Osteoblast (primary cell): ENCODE measurements at regions not wholly inside any gene's neighbourhood (a gene's known extent, or its start where the extent isn't known, plus 50 kb on each side); places are given as distances from the start of the nearest gene placed in this dataset.

Source experiments
- DNase-seq: peaks from one replicate; pipeline ENCODE4 v3.0.0; 2011; ENCODE audit warnings: low spot score, mixed read lengths; ENCODE audit not compliant: insufficient read length; ENCODE audit errors: missing footprints
- H2AFZ ChIP-seq: 2 replicates; pipeline ENCODE4 v1.6.0; 2011; ENCODE audit warnings: mild to moderate bottlenecking, low read length
- H3K27ac ChIP-seq: 2 replicates; pipeline ENCODE4 v1.5.1; 2011; ENCODE audit warnings: mild to moderate bottlenecking, low read depth, low read length, moderate library complexity
- H3K27me3 ChIP-seq: 2 replicates; pipeline ENCODE4 v1.6.0; 2012; ENCODE audit warnings: mild to moderate bottlenecking, control low read depth, inconsistent platforms, low read length, moderate library complexity; ENCODE audit not compliant: insufficient read depth
- H3K36me3 ChIP-seq: 2 replicates; pipeline ENCODE4 v1.5.1; 2011; ENCODE audit warnings: mild to moderate bottlenecking, low read length, control low read depth, moderate library complexity; ENCODE audit not compliant: insufficient read depth
- H3K4me1 ChIP-seq: 2 replicates; pipeline ENCODE4 v1.5.1; 2011; ENCODE audit warnings: mild to moderate bottlenecking, low read length, control low read depth, moderate library complexity; ENCODE audit not compliant: insufficient read depth
- H3K4me2 ChIP-seq: 2 replicates; pipeline ENCODE4 v1.6.0; 2011; ENCODE audit warnings: mild to moderate bottlenecking, low read length; ENCODE audit not compliant: insufficient read depth
- H3K4me3 ChIP-seq: fragments of 200-600 bp; sonication (generic); 3 replicates; pipeline ENCODE4 v1.5.1; 2012; ENCODE audit warnings: mild to moderate bottlenecking, low read length, inconsistent platforms; ENCODE audit not compliant: insufficient read depth
- H3K79me2 ChIP-seq: 2 replicates; pipeline ENCODE4 v1.6.0; 2012; ENCODE audit warnings: mild to moderate bottlenecking, low read length, control low read depth, inconsistent platforms; ENCODE audit not compliant: insufficient read depth
- H3K9me3 ChIP-seq: 2 replicates; pipeline ENCODE4 v1.5.1; 2011; ENCODE audit warnings: low read depth, low read length, control low read depth
- H4K20me1 ChIP-seq: 2 replicates; pipeline ENCODE4 v1.6.0; 2012; ENCODE audit warnings: mild to moderate bottlenecking, low read length, control low read depth; ENCODE audit not compliant: insufficient read depth
- CTCF ChIP-seq: IDR thresholded peaks from 2 replicates; pipeline ENCODE4 v1.5.1; 2011; ENCODE audit warnings: mild to moderate bottlenecking, low read depth, low read length, moderate library complexity; ENCODE audit errors: extremely low read depth

- TF ChIP-seq CTCF: no peak
- Histone ChIP-seq H3K9me3 (no peaks in the 10 kb centered on the region), H3K27me3 (no peaks in the 10 kb centered on the region), H4K20me1 (no peaks in the 10 kb centered on the region), H3K4me2 (no peak overlapping the region), H3K4me1 (no peaks in the 10 kb centered on the region), H3K4me3 (no peak overlapping the region), H3K36me3 (no peaks in the 10 kb centered on the region), H2AFZ (no peak overlapping the region), H3K79me2 (no peaks in the 10 kb centered on the region), H3K27ac (no peak overlapping the region)
- DNase-seq: no peak
These were observed 75.4 kb upstream of the SDK2 start for GRCh38 chr17:73719588-73720071.

- H3K27me3 ChIP-seq: no peaks in the 10 kb centered on the region
- H3K36me3 ChIP-seq: no peaks in the 10 kb centered on the region
- H3K4me3 ChIP-seq: no peak overlapping the region
- H3K27ac ChIP-seq: no peak overlapping the region
- TF ChIP-seq CTCF: no peak
- no peak overlapping the region for H2AFZ ChIP-seq
- no peak for DNase-seq
- no peaks in the 10 kb centered on the region for H3K4me1 ChIP-seq
- H3K4me2 ChIP-seq: no peak overlapping the region
- H4K20me1 ChIP-seq: no peaks in the 10 kb centered on the region
- no peaks in the 10 kb centered on the region for H3K79me2 ChIP-seq
- H3K9me3 ChIP-seq: no peaks in the 10 kb centered on the region
These were observed 76.1 kb upstream of the SDK2 start for GRCh38 chr17:73720187-73720834.

- no peak overlapping the region for H3K4me3 ChIP-seq
- no peak overlapping the region for H2AFZ ChIP-seq
- no peaks in the 10 kb centered on the region for H3K27me3 ChIP-seq
- no peaks in the 10 kb centered on the region for H3K79me2 ChIP-seq
- no peaks in the 10 kb centered on the region for H3K36me3 ChIP-seq
- no peak overlapping the region for H3K27ac ChIP-seq
- no peaks in the 10 kb centered on the region for H4K20me1 ChIP-seq
- no peak for DNase-seq
- H3K9me3 ChIP-seq: no peaks in the 10 kb centered on the region
- TF ChIP-seq CTCF: no peak
- no peak overlapping the region for H3K4me2 ChIP-seq
- no peaks in the 10 kb centered on the region for H3K4me1 ChIP-seq
These were observed 77.9 kb upstream of the SDK2 start for GRCh38 chr17:73722165-73722564.

GRCh38 chr17:73723317-73723716, 79.1 kb upstream of the SDK2 start:
- H3K27me3 ChIP-seq: no peaks in the 10 kb centered on the region
- no peaks in the 10 kb centered on the region for H3K4me1 ChIP-seq
- no peaks in the 10 kb centered on the region for H3K79me2 ChIP-seq
- DNase-seq: no peak
- H3K36me3 ChIP-seq: no peaks in the 10 kb centered on the region
- H3K9me3 ChIP-seq: no peaks in the 10 kb centered on the region
- H2AFZ ChIP-seq: no peak overlapping the region
- TF ChIP-seq CTCF: no peak
- no peaks in the 10 kb centered on the region for H4K20me1 ChIP-seq
- H3K27ac ChIP-seq: no peak overlapping the region
- H3K4me3 ChIP-seq: no peak overlapping the region
- no peak overlapping the region for H3K4me2 ChIP-seq
